ENCODE measurements at regions not wholly inside any gene's neighbourhood (a gene's known extent, or its start where the extent isn't known, plus 50 kb on each side); places are given as distances from the start of the nearest gene placed in this dataset.

DNA sequence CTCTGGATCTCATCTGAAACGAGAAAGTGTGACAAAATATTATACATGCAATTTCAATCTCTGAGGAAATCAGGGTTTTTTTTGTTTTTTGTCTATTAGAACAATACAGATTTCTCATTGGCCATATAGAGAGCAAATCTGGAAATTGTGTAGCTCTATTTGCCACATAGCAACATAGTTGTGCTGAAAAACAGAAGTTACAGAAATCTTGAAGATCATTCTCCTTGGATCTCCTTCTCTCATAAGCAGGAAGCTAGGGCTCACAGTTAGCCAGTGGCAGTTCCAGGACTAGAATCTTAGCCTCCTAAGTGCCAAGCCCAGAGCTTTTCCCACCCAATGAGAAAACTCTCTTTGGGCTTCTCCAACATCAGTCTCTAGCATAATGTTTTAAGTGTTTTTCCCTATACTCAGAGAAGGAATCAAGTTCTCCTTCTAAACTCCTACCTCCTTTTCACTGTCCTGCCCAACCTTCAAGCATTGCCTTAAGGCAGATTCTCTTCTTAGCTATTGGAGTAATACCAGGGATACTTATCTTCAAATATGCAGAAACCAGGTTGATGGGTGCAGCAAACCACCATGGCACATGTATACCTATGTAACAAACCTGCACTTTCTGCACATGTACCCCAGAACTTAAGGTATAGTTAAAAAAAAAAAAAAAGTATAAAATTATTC lies 211.6 kb downstream of the ALDH8A1 start:
- DNase-seq = no peak

- no peak for DNase-seq
Observed at GRCh38 chr6:134735461-134735860, 214.4 kb downstream of the ALDH8A1 start.

- DNase-seq = no peak
Observed at GRCh38 chr6:134734312-134734869, 215.5 kb downstream of the ALDH8A1 start.

- DNase-seq = no peak
Observed at GRCh38 chr6:134733801-134734200, 216.1 kb downstream of the ALDH8A1 start.

DNA sequence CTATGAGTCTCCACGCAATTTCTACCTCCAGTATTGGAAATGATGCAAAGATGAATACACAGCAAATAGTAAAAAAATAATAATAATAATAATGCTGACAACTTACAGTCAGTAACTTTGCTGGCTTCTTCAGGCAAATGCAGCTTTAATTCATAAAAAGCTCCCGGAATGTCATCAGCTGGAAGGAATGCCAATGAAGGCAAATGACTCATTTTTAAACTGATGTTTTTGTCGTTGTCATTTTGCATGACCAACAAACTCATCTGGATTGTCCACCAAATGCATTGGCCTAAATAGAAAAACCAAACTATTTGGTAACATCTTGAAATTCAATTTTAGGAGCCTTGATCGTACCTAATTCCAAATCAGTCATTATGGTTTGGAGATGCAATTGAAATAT lies 217.1 kb downstream of the ALDH8A1 start:
- no peak for DNase-seq

GRCh38 chr6:134731615-134732014 lies 218.3 kb downstream of the ALDH8A1 start:
- no peak for DNase-seq

DNA sequence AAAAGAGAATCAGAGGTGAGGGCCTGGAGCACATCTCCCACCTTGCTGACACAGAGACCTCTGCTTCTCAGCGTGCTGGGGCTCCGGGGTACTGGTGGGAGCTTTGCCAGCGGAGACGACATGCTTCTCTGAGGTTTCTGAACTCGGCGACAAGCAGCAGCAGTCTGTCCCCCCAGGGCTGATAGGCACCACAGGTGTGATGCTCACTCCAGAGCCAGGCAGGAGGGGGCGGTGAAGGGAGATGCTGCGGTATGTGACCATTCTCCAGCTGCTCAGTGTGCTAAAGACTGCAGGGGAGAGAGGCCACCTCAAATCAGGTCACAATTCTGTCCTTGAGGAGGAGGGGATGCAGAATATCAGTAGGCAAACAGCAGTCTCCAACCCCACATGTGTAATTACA lies 219.9 kb downstream of the ALDH8A1 start:
- DNase-seq = no peak

- DNase-seq = no peak
Observed at GRCh38 chr6:134729561-134729960, 220.3 kb downstream of the ALDH8A1 start.

DNA sequence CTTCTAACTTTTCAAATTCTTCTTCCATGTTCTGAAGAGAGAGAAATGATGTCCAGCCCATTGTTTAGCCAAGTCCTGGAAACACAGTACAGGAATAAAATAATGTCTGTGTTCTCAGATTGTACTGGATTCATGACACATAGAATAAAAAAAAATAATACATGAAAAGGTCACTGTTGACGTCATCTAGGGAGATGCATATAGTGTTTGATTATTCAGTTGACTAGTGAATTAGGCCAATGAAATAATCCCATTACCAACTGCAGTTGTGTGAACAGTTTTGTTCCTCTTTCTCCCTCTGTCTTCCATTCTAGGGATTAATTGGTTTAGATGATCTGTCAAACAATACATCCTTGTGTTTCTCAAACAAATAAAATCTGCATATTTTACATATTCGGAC lies 222.8 kb downstream of the ALDH8A1 start:
- DNase-seq = no peak

GRCh38 chr6:134725590-134725989 lies 224.3 kb downstream of the ALDH8A1 start:
- DNase-seq = no peak

DNA sequence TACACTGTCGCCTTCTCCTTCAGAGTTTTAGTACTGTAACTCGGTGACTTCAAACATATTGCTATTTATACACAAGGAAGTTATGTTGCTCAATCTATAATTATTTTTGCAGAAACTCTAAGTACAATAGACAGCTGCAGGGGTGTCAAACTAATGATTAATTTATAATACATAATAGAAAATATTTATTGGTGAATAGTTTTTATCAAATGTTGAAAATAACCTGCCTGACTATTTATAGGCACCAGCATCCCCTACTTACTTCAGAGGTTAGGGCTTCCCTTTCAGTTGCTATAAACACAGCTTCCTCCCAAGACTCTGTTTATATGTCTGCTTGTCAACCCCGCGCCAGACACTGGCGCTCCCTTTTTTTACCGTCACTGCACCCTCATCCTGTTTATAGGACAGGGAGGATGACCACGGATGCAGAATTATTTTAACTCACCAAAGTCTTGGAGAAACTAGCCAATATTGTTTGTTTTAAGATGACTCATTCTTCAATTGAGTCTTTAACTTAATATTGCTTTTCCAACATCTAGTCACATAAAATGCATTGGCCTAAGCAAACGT lies 225.0 kb downstream of the ALDH8A1 start:
- no peak for DNase-seq

- DNase-seq = no peak
Observed at GRCh38 chr6:134723081-134723871, 226.6 kb downstream of the ALDH8A1 start.

- DNase-seq = no peak
Observed at GRCh38 chr6:134722200-134722870, 227.6 kb downstream of the ALDH8A1 start.

DNA sequence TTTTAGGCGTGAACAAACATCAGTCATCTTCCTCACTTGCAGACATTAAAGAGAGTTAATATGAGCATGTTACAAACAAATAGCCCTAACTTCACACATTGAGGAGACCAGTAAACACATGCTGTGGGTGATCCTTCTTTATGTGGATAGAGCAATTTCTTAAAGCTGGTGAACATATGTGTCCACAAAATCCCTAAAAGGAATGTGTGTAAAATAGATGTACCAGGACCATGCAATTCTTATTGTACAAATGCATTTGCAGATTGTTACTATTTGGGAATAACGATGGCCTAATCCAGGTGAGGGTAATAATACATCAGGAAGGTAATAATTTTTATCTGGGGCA lies 228.9 kb downstream of the ALDH8A1 start:
- no peak for DNase-seq

DNA sequence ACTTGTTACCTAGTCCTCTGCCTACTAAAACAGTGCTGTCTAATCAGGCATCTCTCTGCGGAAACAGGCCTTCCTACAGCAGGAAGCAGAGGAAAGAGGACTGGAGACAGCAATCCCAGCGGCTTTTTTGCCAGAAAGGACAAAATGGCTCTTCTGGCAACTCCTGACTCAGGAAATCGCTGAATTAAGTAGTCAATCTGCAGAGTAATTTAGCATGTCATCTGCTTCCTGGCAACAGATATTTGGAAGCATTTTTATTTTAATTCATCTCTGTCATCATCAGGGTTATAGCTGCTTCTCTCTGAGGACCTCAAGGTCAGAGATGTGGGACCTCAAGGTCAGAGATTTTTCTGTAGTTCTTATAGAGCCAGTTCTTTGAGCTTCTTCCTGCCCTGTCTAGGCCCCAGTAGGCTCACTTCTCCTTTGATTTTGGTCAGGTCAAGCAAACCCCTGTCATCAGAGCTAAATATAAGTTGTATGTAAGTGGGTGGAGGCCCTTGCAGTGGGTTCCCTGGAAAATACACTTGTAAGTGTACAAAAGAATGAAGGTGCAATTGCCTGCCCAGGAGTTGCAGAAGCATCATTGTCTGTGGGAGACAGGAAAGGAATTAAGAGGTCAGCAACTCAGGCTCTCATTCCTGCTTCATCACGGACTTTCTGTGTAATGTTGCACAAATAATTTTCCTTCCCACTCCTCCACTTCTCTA lies 229.4 kb downstream of the ALDH8A1 start:
- DNase-seq = no peak

DNA sequence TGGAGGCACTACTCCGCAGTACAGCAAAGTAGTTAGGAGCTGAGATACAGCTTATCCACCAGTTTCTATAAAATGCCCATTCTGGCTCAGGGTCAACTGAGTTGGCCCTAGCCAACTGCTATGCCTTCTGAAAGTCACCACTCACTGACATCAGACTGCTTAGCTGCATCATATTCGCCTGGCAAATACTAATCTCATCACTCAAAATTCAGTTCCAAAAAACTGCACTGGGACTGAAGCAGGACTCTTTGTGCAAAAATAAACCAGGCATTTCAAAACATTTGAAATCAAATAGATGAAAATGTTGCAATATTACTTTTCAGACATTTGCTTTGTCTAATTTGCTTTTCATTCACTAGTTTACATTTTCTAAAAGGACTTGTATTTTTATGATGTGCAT lies 230.0 kb downstream of the ALDH8A1 start:
- no peak for DNase-seq

- no peak for DNase-seq
Observed at GRCh38 chr6:134719286-134719685, 230.6 kb downstream of the ALDH8A1 start.

DNA sequence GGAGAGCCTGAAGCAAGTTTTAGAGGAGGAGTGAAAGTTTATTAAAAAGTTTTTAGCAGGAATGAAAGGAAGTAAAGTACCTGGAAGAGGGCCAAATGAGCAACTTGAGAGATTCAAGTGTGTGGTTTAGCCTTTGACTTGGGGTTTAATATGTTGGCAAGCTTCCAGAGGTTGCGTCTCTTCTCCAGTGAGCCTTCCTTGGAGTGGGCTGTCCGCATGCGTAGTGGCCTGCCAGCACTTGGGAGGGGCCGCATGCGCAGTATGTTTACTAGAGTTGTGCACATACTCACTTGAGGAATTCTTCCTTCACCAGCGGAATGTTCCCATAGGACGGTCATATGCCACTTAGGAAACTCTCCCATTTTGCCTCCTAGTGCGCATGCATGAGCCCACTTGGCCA lies 235.2 kb downstream of the ALDH8A1 start:
- no peak for DNase-seq

DNA sequence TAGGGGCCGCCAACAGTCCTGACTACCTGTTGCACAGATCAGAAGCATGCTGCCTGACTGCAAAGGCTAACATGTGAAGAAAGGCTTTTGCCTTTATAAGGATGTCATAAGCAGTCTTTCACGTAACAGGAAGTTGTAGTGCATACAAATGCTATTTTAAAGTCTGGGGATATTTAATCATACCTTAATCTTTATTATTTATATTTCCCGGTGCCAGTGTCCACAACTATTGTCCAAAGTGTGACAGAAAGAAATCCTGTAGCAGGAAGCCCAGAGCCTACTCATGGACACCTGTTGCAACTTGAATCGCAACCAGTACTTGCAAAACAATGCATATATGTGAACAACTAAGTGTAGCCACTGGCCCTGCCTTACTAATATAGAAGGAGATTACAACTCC lies 235.8 kb downstream of the ALDH8A1 start:
- DNase-seq = no peak

- no peak for DNase-seq
Observed at GRCh38 chr6:134712311-134712710, 237.6 kb downstream of the ALDH8A1 start.

DNA sequence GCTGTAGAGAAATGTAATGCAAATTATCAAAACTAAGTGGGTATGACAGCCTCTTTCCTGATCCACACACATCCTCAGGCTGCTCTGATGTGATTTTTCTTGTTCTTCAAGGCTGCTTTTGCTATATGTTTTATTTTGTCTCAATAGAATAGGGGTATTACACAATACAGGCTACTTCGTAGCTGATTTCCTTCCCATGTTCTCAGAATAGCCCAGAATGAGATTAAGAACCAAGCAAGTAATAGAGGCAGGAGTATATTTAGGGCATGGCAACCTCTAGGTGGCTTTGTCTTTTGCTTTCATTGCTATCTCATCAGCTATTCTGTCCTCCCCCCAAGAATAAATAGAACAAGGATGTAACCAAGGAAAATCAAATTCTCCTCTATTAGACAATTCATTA lies 241.8 kb downstream of the ALDH8A1 start:
- DNase-seq = no peak

DNA sequence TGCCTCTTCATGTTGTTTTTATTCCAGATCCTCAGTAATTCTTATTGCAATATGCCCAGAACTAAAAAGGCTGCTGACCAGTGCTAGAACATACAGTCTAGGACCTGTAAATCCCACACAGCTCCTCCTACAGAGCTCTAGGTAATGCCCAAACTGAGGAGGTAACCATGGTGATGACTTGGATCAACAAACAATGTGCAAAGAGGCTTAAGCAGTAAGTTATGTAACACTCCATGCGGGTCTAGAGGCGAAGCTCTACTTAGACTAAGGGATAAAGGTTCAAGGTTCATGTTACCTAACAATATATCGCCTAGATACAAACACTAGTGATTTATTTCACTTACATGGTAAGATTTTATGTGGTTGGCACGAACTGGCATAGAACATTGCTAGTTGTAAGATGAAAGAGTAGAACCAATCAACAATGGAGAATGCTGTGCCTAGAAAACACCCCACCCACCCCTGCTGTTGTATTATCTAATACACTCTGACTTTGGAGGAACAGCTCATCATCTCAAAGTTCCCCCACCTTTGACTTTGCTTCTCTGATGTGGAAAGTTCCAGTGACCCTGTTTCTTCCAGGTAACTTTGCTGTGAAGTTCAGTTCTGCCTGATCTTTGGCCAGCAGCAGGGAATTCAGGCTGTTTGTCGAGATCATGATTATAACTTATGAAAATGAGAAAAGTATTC lies 242.4 kb downstream of the ALDH8A1 start:
- DNase-seq = no peak
